ENCODE measurements at regions not wholly inside any gene's neighbourhood (a gene's known extent, or its start where the extent isn't known, plus 50 kb on each side); places are given as distances from the start of the nearest gene placed in this dataset.

DNA sequence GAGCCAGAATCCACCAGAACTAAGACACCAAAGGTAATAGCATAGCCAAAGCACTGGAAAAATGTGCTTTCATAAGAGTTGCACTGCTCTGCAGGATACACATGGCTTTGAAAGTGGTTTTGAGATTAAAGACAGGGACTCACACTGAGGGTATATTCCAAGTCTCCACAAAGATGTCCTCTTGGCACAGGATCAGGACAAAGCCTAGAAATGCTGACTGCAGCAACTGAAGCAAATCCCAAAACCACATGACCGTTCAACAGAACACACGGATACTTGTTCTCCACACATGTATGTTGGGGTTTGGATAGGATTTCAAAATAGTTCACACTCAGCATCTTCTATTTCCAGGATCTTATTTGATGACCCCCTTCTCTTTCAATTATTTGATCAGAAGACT is 364.3 kb upstream of the HSF2 start:
- DNase-seq (ENCODE audit: low read depth), result no peak
- TF ChIP-seq, protein P1, sequence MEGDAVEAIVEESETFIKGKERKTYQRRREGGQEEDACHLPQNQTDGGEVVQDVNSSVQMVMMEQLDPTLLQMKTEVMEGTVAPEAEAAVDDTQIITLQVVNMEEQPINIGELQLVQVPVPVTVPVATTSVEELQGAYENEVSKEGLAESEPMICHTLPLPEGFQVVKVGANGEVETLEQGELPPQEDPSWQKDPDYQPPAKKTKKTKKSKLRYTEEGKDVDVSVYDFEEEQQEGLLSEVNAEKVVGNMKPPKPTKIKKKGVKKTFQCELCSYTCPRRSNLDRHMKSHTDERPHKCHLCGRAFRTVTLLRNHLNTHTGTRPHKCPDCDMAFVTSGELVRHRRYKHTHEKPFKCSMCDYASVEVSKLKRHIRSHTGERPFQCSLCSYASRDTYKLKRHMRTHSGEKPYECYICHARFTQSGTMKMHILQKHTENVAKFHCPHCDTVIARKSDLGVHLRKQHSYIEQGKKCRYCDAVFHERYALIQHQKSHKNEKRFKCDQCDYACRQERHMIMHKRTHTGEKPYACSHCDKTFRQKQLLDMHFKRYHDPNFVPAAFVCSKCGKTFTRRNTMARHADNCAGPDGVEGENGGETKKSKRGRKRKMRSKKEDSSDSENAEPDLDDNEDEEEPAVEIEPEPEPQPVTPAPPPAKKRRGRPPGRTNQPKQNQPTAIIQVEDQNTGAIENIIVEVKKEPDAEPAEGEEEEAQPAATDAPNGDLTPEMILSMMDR (conservative IDR thresholded peaks at IDR 0.05; ENCODE audit: low read depth, low read length), result no peak
- H3K4me3 ChIP-seq (ENCODE audit: low read length), result no peak overlapping the region

DNA sequence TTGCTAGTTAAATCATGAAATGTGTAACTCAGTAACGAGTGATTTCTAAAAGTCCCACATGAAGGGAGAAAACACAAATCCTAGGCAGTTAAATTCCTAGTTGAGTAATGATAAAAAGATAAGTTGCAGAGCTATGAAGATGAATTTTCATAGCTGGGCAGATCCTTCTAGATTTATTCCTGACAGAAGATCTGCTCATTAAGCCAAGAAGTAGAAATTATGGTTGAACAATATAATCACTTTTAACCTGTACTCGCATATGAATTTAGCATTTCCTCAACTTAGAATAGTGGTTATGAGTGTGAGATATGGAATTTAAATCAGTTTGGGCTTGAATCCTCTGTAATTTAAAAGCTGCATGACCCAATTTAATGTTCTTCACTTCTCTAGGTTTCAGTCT is 359.2 kb upstream of the HSF2 start:
- TF ChIP-seq, protein P1 (conservative IDR thresholded peaks at IDR 0.05; ENCODE audit: low read depth, low read length), result no peak
- no peak overlapping the region for H3K4me3 ChIP-seq (ENCODE audit: low read length)
- DNase-seq (ENCODE audit: low read depth), result no peak

DNA sequence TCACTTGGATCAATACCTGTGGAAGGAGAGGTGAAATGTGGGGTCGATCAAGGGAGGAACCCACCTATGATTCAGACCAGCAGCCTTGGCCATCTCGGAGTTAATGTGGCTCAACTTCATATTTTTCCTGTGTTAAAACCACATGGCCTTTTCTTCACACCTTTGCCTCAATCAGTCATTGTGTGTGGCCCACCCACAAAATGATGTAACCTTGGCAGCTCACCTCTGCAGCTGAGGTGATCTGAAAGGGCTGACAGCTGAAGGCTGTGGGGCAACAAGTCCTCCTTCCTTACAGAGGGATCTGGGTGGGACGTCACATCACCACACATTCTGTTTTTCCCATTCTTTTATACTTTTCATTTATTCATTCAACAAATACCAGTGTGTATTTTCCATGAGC is 357.1 kb upstream of the HSF2 start:
- TF ChIP-seq, protein P1 (conservative IDR thresholded peaks at IDR 0.05; ENCODE audit: low read depth, low read length), result no peak
- no peak overlapping the region for H3K4me3 ChIP-seq (ENCODE audit: low read length)
- DNase-seq (ENCODE audit: low read depth), result no peak

DNA sequence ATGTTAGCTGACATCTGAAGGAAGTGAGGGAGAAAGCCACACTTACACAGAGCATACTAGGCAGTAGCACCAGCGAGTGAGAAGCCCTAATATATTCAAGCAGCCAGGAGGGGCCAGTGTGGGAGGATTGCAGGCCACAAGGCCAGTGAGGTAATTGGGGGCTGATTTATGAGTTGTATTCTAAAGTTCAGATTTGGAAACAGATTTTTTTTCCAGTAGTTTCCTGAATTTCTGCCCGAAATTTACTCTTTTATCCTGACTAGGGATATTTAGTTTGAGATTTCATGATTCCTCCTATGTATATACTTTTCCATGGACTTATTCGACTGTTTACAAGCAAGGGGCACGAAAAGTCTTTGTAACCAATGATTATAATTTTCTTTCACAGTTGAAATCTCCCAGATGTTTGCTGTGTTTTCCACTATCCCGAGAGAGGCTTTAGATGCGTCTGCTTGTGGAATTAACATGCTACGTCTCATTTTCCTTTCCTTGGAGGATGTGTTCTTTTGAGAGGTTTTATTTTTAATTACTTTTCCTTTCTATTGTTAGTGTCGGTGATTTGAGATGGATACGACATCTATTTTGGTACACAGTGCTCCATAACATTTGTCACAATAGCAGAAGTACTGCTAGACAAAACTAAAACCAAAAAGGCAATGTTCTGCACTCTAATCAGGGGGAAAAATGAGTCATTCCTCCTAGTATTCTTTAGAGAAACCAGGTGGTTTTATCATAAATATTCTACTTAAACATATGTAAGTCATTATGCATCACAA is 356.3 kb upstream of the HSF2 start:
- TF ChIP-seq, protein P1 (conservative IDR thresholded peaks at IDR 0.05; ENCODE audit: low read depth, low read length), result no peak
- no peak for DNase-seq (ENCODE audit: low read depth)
- H3K4me3 ChIP-seq (ENCODE audit: low read length), result no peak overlapping the region

DNA sequence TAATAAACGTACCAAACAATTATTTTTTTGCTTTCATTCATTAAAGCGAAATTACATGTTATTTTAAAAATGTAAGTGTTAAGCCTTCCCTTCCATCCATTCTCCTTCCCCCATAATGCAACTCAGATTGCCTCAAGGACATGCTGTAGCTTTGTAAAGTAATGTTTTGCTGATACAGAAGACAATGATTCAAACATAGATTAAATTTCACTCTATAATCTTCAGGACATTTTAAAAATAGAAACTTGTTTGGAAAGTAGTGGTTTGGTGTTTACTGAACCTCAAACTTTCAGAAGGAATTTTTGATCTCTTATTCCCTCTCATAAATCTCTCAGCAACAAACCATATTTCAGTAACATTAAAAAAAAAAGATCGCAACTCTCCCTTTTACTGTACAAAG is 350.9 kb upstream of the HSF2 start:
- TF ChIP-seq, protein P1 (conservative IDR thresholded peaks at IDR 0.05; ENCODE audit: low read depth, low read length), result no peak
- H3K4me3 ChIP-seq (ENCODE audit: low read length), result no peak overlapping the region
- DNase-seq (ENCODE audit: low read depth), result no peak

DNA sequence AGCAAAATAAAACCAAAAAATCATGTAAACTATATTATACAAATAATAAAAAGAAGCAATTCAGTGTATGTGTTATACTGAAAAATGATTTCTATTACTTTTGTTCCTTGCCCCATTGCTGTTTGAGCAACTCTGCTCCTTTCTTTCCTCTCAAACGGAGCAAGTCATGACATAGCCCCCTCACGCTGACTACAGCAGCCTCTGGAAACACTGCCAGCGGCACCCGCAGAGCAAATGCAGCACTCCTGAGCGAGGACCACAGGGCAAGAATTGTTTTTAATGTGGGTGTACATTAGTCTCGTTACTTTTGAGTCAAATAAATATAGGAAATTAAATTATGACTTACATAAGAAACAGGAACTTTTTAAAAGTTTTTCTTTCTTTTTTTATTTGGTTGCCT is 350.1 kb upstream of the HSF2 start:
- no peak for DNase-seq (ENCODE audit: low read depth)
- H3K4me3 ChIP-seq (ENCODE audit: low read length), result no peak overlapping the region
- TF ChIP-seq, protein P1 (conservative IDR thresholded peaks at IDR 0.05; ENCODE audit: low read depth, low read length), result no peak

DNA sequence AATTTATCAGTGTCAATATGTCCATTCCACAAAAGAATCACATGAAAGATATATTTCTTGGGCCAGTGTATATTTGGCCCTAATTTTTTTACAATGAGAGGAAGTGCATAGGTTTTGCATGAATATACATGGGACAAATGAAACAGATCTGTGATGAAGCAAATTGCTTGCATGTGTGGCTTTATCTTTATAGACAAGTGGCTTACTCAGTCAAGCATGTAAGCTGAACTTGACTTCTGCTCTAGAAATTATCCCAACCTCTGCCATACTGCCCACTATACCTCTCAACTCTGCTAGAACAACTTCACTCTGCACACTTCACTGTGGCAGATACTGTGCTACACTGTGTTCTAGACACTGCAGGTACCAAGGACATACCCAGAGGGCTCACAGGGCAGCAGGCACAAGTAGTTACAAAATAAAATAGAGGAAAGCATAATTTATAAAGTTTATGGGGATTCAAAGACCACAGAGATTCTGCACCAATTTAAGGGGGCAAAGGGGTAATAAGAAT is 349.2 kb upstream of the HSF2 start:
- H3K4me3 ChIP-seq (ENCODE audit: low read length), result no peak overlapping the region
- no peak for DNase-seq (ENCODE audit: low read depth)
- TF ChIP-seq, protein P1 (conservative IDR thresholded peaks at IDR 0.05; ENCODE audit: low read depth, low read length), result no peak
